RWPE2 (cell line): ENCODE measurements at regions not wholly inside any gene's neighbourhood (a gene's known extent, or its start where the extent isn't known, plus 50 kb on each side); places are given as distances from the start of the nearest gene placed in this dataset.

Source experiments
- ATAC-seq: fragments of 200-7000 bp; cut with Tn5 transposase; 3 replicates; pipeline ENCODE4 v1.9.1; 2021; ENCODE audit warnings: low read depth
- DNase-seq: peaks from one replicate; pipeline ENCODE4 v3.0.0-alpha.2; 2020; ENCODE audit warnings: low spot score
- H3K27ac ChIP-seq: fragments of 450-650 bp; 2 replicates; pipeline ENCODE4 v1.5.1; 2017; ENCODE audit warnings: mild to moderate bottlenecking; ENCODE audit not compliant: poor library complexity, severe bottlenecking
- H3K27me3 ChIP-seq: fragments of 250-450 bp; sonication (Bioruptor Pico); 2 replicates; pipeline ENCODE4 v1.5.1; 2021; ENCODE audit warnings: mild to moderate bottlenecking, moderate library complexity; ENCODE audit not compliant: insufficient read depth, poor library complexity, severe bottlenecking
- H3K36me3 ChIP-seq: fragments of 250-450 bp; sonication (Bioruptor Pico); 2 replicates; pipeline ENCODE4 v1.5.1; 2020; ENCODE audit warnings: low read depth, mild to moderate bottlenecking, moderate library complexity
- H3K4me1 ChIP-seq: fragments of 250-450 bp; sonication (Bioruptor Pico); 2 replicates; pipeline ENCODE4 v1.5.1; 2021; ENCODE audit warnings: mild to moderate bottlenecking, moderate library complexity; ENCODE audit not compliant: insufficient read depth, poor library complexity, severe bottlenecking
- H3K4me3 ChIP-seq: fragments of 250-450 bp; sonication (Bioruptor Pico); 2 replicates; pipeline ENCODE4 v1.5.1; 2021; ENCODE audit warnings: mild to moderate bottlenecking, moderate library complexity; ENCODE audit not compliant: severe bottlenecking
- H3K9me3 ChIP-seq: fragments of 250-450 bp; sonication (Bioruptor Pico); 2 replicates; pipeline ENCODE4 v1.5.1; 2021; ENCODE audit warnings: mild to moderate bottlenecking, moderate library complexity; ENCODE audit not compliant: severe bottlenecking
- TF ChIP-seq, protein P1 (sequence below): fragments of 450-650 bp; IDR thresholded peaks from one replicate; pipeline ENCODE4 v1.5.1; 2017; ENCODE audit warnings: mild to moderate bottlenecking, moderate library complexity; ENCODE audit not compliant: poor library complexity, severe bottlenecking

DNA sequence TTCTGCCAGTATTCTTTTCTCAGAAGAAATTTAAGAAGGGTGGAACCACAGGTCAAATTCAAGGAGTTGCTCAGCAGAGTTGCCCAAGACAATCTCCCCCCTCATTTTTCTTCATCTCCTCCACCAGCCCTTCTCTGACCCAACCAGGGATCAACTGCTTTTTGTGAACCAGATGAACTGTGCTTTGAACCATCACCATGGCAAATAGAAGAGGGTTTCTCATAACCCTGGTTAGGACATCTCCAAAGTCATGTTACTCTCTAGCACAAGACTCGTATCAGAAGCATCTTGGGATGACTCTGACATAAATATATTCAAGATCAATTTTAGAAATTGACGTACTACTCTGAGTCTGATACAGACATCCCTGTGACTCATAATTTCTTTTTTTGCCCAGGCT lies 130.7 kb downstream of the ALDH8A1 start:
- Histone ChIP-seq H3K4me1 (peaks cover 4% of the 10 kb centered on the region), H3K27ac (no peak overlapping the region), H3K4me3 (no peak overlapping the region), H3K27me3 (no peaks in the 10 kb centered on the region), H3K9me3 (no peaks in the 10 kb centered on the region), H3K36me3 (no peaks in the 10 kb centered on the region)
- ATAC-seq (no peak), DNase-seq (no peak)
- TF ChIP-seq, protein P1, sequence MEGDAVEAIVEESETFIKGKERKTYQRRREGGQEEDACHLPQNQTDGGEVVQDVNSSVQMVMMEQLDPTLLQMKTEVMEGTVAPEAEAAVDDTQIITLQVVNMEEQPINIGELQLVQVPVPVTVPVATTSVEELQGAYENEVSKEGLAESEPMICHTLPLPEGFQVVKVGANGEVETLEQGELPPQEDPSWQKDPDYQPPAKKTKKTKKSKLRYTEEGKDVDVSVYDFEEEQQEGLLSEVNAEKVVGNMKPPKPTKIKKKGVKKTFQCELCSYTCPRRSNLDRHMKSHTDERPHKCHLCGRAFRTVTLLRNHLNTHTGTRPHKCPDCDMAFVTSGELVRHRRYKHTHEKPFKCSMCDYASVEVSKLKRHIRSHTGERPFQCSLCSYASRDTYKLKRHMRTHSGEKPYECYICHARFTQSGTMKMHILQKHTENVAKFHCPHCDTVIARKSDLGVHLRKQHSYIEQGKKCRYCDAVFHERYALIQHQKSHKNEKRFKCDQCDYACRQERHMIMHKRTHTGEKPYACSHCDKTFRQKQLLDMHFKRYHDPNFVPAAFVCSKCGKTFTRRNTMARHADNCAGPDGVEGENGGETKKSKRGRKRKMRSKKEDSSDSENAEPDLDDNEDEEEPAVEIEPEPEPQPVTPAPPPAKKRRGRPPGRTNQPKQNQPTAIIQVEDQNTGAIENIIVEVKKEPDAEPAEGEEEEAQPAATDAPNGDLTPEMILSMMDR = no peak

DNA sequence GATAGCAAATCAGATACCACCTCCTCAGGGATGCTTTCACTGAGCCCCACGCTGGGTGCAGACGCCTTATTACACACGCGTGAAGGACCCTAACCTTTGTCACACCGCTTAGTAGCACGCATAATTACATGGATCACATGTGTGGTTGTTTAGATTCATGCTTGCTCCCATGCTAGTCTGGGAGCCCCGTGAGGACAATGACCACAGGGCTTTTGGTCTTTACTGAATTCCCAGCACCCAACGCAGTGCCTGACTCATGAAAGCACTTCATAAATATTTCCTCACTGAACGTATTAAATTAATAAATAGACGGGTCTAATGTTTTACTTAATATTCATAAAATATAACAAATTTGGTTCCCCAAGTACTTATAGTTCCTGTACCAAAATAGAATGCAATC lies 132.5 kb downstream of the ALDH8A1 start:
- ATAC-seq = no peak

DNA sequence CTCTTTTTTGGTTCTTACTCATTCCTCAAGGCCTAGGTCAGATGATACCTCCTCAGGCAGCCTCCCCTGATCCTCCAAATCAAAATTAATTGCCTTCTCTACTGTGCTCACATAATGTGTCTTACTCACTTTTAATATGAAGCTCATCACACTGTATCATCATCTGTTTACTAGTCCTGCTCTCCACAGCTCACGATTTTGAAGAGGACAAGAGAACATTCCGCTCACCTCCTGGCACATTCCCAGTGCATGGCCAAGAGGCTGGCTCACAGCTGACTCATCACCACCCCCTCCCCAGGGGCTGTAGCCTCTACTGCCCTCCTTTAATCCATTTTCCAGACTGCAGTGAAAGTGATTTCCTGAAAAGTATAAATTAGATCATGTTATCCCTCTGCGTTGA lies 133.1 kb downstream of the ALDH8A1 start:
- Histone ChIP-seq H3K36me3 (no peaks in the 10 kb centered on the region), H3K27ac (no peak overlapping the region), H3K4me3 (no peak overlapping the region), H3K4me1 (peaks cover 4% of the 10 kb centered on the region), H3K27me3 (no peaks in the 10 kb centered on the region), H3K9me3 (no peaks in the 10 kb centered on the region)
- ATAC-seq (0 out of 3 replicates have a peak, but pooled peaks have one; percentile 14), DNase-seq (no peak)
- TF ChIP-seq, protein P1 = no peak

More for the DNA sequence above, 132.5 kb downstream of the ALDH8A1 start:
- DNase-seq = no peak
- H3K4me1 ChIP-seq = peaks cover 4% of the 10 kb centered on the region
- H3K36me3 ChIP-seq = no peaks in the 10 kb centered on the region
- H3K27me3 ChIP-seq = no peaks in the 10 kb centered on the region
- H3K4me3 ChIP-seq = no peak overlapping the region
- TF ChIP-seq, protein P1 = no peak
- H3K27ac ChIP-seq = no peak overlapping the region
- no peaks in the 10 kb centered on the region for H3K9me3 ChIP-seq

DNA sequence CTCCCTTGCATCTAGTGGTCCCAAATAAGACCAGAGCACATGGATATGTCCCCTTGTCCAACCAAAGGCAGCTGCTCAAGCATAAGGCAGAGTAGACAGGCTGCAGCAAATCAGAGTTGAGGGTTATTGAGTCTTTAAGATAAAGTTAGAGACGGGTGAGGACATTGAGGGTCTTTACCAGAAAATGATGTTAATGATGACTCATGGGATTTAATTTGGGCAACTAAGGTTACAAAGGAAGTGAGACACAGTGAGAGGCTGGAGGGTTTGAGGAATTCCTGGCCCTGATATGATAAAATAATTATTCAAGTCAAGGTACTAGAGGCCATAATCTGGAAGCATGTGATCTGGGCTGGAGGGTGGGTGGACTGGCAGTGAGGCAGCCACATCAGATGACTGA lies 133.6 kb downstream of the ALDH8A1 start:
- H3K4me1 ChIP-seq = peaks cover 4% of the 10 kb centered on the region
- no peak for ATAC-seq

DNA sequence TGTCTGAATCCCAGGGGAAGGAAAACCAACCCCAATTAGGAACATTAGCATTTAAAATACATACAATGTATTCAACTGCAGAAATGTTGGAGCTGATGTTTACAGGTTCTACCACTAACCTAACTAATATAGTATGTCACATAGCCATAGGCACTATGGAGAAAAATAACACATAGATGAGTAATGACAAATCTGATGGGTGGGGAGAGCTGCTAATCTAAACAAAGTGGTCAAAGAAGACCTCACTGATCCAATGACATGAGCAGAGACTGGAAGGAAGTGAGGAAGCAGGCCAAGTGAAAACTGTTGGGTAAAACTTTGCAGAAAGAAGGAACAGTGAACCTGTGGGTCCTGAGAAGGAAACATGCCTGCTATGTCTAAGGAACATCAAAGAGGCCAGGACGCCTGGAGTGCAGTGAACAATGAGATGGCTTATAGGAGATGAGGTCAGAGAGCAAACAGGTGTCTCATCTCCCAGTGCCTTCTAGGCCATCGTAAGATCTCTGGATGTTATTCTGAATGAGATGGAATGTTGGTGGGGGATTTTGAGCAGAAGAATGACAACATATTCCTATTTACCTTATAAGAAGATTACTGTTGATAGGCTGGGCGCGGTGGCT lies 135.7 kb downstream of the ALDH8A1 start:
- no peak overlapping the region for H3K4me3 ChIP-seq
- peaks cover 10% of the 10 kb centered on the region for H3K4me1 ChIP-seq
- peak; percentile 80 for ATAC-seq
- H3K27ac ChIP-seq = no peak overlapping the region
- no peaks in the 10 kb centered on the region for H3K27me3 ChIP-seq
- H3K9me3 ChIP-seq = no peaks in the 10 kb centered on the region
- TF ChIP-seq, protein P1 = no peak
- no peak for DNase-seq
- no peaks in the 10 kb centered on the region for H3K36me3 ChIP-seq

More for the DNA sequence above, 133.6 kb downstream of the ALDH8A1 start:
- H3K27me3 ChIP-seq = no peaks in the 10 kb centered on the region
- no peak overlapping the region for H3K4me3 ChIP-seq
- H3K27ac ChIP-seq = no peak overlapping the region
- H3K9me3 ChIP-seq = no peaks in the 10 kb centered on the region
- H3K36me3 ChIP-seq = no peaks in the 10 kb centered on the region
- DNase-seq = no peak
- TF ChIP-seq, protein P1 = no peak
